H9 (cell line): ENCODE measurements at regions not wholly inside any gene's neighbourhood (a gene's known extent, or its start where the extent isn't known, plus 50 kb on each side); places are given as distances from the start of the nearest gene placed in this dataset.

Experiments
- DNase-seq: peaks from one replicate; pipeline ENCODE4 v3.0.0-alpha.2; 2017
- H2AFZ ChIP-seq: one replicate; pipeline ENCODE4 v1.6.1; 2013; ENCODE audit warnings: mild to moderate bottlenecking, low read length, control low read depth, moderate library complexity
- H2AK5ac ChIP-seq: 2 replicates; pipeline ENCODE4 v1.6.1; 2013; ENCODE audit warnings: low read length, control low read depth, mixed read lengths; ENCODE audit not compliant: insufficient read length
- H2BK120ac ChIP-seq: one replicate; pipeline ENCODE4 v1.6.1; 2013; ENCODE audit warnings: low read depth, mild to moderate bottlenecking, low read length, control low read depth, inconsistent platforms; ENCODE audit not compliant: poor library complexity, severe bottlenecking
- H2BK12ac ChIP-seq: 2 replicates; pipeline ENCODE4 v1.6.1; 2013; ENCODE audit warnings: low read length, control low read depth, mixed read lengths, low read depth; ENCODE audit not compliant: insufficient read length
- H2BK15ac ChIP-seq: 2 replicates; pipeline ENCODE4 v1.6.1; 2013; ENCODE audit warnings: low read depth, low read length, control low read depth
- H2BK20ac ChIP-seq: one replicate; pipeline ENCODE4 v1.6.1; 2013; ENCODE audit warnings: low read depth, mild to moderate bottlenecking, low read length, control low read depth, inconsistent platforms; ENCODE audit not compliant: poor library complexity, severe bottlenecking
- H2BK5ac ChIP-seq: 2 replicates; pipeline ENCODE4 v1.6.1; 2013; ENCODE audit warnings: low read length, control low read depth, mixed read lengths; ENCODE audit not compliant: insufficient read length
- H3K14ac ChIP-seq: 2 replicates; pipeline ENCODE4 v1.6.1; 2013; ENCODE audit warnings: low read length, control low read depth; ENCODE audit not compliant: insufficient read depth
- H3K18ac ChIP-seq: 2 replicates; pipeline ENCODE4 v1.6.1; 2013; ENCODE audit warnings: low read depth, mild to moderate bottlenecking, mixed read lengths, low read length, control low read depth; ENCODE audit not compliant: insufficient read length
- H3K23ac ChIP-seq: 2 replicates; pipeline ENCODE4 v1.6.1; 2013; ENCODE audit warnings: low read length, control low read depth, mixed read lengths, low read depth; ENCODE audit not compliant: insufficient read length
- H3K23me2 ChIP-seq: 2 replicates; pipeline ENCODE4 v1.6.1; 2013; ENCODE audit warnings: low read depth, mild to moderate bottlenecking, mixed read lengths, low read length, control low read depth; ENCODE audit not compliant: insufficient read length, poor library complexity, severe bottlenecking
- H3K27ac ChIP-seq: 2 replicates; pipeline ENCODE4 v1.5.1; 2013; ENCODE audit warnings: low read length, control low read depth, mixed read lengths, low read depth; ENCODE audit not compliant: insufficient read length
- H3K27me3 ChIP-seq: 2 replicates; pipeline ENCODE4 v1.6.1; 2013; ENCODE audit warnings: low read length, control low read depth, inconsistent platforms; ENCODE audit not compliant: insufficient read depth
- H3K4ac ChIP-seq: 2 replicates; pipeline ENCODE4 v1.6.1; 2013; ENCODE audit warnings: low read depth, mild to moderate bottlenecking, control low read depth, inconsistent platforms, low read length, moderate library complexity
- H3K4me1 ChIP-seq: 2 replicates; pipeline ENCODE4 v1.6.1; 2013; ENCODE audit warnings: low read length, control low read depth, inconsistent platforms; ENCODE audit not compliant: insufficient read depth
- H3K4me2 ChIP-seq: 2 replicates; pipeline ENCODE4 v1.6.1; 2013; ENCODE audit warnings: low read length, control low read depth, mixed read lengths; ENCODE audit not compliant: insufficient read length, insufficient read depth
- H3K56ac ChIP-seq: 2 replicates; pipeline ENCODE4 v1.6.1; 2013; ENCODE audit warnings: low read depth, mild to moderate bottlenecking, mixed read lengths, low read length, control low read depth; ENCODE audit not compliant: insufficient read length
- H3K79me1 ChIP-seq: 2 replicates; pipeline ENCODE4 v1.6.1; 2013; ENCODE audit warnings: low read depth, mild to moderate bottlenecking, moderate library complexity, low read length, control low read depth, inconsistent platforms; ENCODE audit not compliant: insufficient read depth, poor library complexity, severe bottlenecking
- H3K79me2 ChIP-seq: 2 replicates; pipeline ENCODE4 v1.6.1; 2013; ENCODE audit warnings: low read length, control low read depth, inconsistent platforms; ENCODE audit not compliant: insufficient read depth
- H3K9ac ChIP-seq: 2 replicates; pipeline ENCODE4 v1.6.1; 2013; ENCODE audit warnings: low read length, control low read depth, mixed read lengths; ENCODE audit not compliant: insufficient read length; ENCODE audit errors: extremely low read depth
- H3K9me3 ChIP-seq: one replicate; pipeline ENCODE4 v1.6.1; 2013; ENCODE audit warnings: low read depth, low read length, inconsistent platforms; ENCODE audit not compliant: control insufficient read depth
- H3T11ph ChIP-seq: one replicate; pipeline ENCODE4 v1.6.1; 2013; ENCODE audit warnings: mild to moderate bottlenecking, low read length, control low read depth, inconsistent platforms
- H4K20me1 ChIP-seq: one replicate; pipeline ENCODE4 v1.6.1; 2013; ENCODE audit not compliant: control insufficient read depth, insufficient read length, insufficient read depth
- H4K5ac ChIP-seq: 2 replicates; pipeline ENCODE4 v1.6.1; 2013; ENCODE audit warnings: low read depth, mild to moderate bottlenecking, mixed read lengths, low read length, control low read depth; ENCODE audit not compliant: insufficient read length
- H4K8ac ChIP-seq: replicated peaks from 2 replicates; pipeline ENCODE4 v1.6.1; 2013; ENCODE audit warnings: low read length, control low read depth, mixed read lengths, low read depth; ENCODE audit not compliant: insufficient read length
- H4K91ac ChIP-seq: 2 replicates; pipeline ENCODE4 v1.6.1; 2013; ENCODE audit warnings: low read depth, mild to moderate bottlenecking, moderate library complexity, mixed read lengths, low read length, control low read depth; ENCODE audit not compliant: insufficient read length
- H3K27ac Mint-ChIP-seq, 3 experiments: 2 replicates in 2 of 3; 3 replicates in 1 of 3; pipeline ENCODE4 v1.8.0; 2020 to 2021; ENCODE audit warnings: mixed read lengths in 3 of 3, mild to moderate bottlenecking in 1 of 3, moderate library complexity in 1 of 3
- H3K27me3 Mint-ChIP-seq: 2 replicates; pipeline ENCODE4 v1.8.0; 2021; ENCODE audit warnings: low read depth, mild to moderate bottlenecking, moderate library complexity, mixed read lengths
- H3K36me3 Mint-ChIP-seq, 3 experiments: 2 replicates in 2 of 3; 3 replicates in 1 of 3; pipeline ENCODE4 v1.8.0; 2020 to 2021; ENCODE audit warnings: low read depth in 3 of 3, mixed read lengths in 3 of 3; ENCODE audit not compliant: insufficient read depth in 1 of 3
- H3K4me1 Mint-ChIP-seq, 2 experiments: 2 replicates each; pipeline ENCODE4 v1.8.0; 2020; ENCODE audit warnings: mixed read lengths in 2 of 2
- H3K4me3 Mint-ChIP-seq, 2 experiments: 2 replicates in 1 of 2; 3 replicates in 1 of 2; pipeline ENCODE4 v1.8.0; 2020 to 2021; ENCODE audit warnings: mild to moderate bottlenecking in 2 of 2, mixed read lengths in 2 of 2, moderate library complexity in 1 of 2
- H3K9me3 Mint-ChIP-seq, 2 experiments: 2 replicates in 1 of 2; 3 replicates in 1 of 2; pipeline ENCODE4 v1.8.0; 2020; ENCODE audit warnings: mild to moderate bottlenecking in 2 of 2, mixed read lengths in 2 of 2, moderate library complexity in 1 of 2
- WGBS: extraction: QIAGEN DNeasy Blood & Tissue Kit; methylation state at CpG from one replicate; pipeline ENCODE4 v1.1.7; 2013; ENCODE audit warnings: missing lambda C conversion rate, low lambda C conversion rate, mixed read lengths; ENCODE audit not compliant: insufficient read length; ENCODE audit errors: extremely low coverage; 5-methylcytosine and 5-hydroxymethylcytosine counted together
- TF ChIP-seq, protein P1 (sequence below): fragments of 200-600 bp; sonication (generic); conservative IDR thresholded peaks from 3 replicates; pipeline ENCODE4 v1.8.0; 2021; ENCODE audit warnings: antibody characterized with exemption, mild to moderate bottlenecking

DNA sequence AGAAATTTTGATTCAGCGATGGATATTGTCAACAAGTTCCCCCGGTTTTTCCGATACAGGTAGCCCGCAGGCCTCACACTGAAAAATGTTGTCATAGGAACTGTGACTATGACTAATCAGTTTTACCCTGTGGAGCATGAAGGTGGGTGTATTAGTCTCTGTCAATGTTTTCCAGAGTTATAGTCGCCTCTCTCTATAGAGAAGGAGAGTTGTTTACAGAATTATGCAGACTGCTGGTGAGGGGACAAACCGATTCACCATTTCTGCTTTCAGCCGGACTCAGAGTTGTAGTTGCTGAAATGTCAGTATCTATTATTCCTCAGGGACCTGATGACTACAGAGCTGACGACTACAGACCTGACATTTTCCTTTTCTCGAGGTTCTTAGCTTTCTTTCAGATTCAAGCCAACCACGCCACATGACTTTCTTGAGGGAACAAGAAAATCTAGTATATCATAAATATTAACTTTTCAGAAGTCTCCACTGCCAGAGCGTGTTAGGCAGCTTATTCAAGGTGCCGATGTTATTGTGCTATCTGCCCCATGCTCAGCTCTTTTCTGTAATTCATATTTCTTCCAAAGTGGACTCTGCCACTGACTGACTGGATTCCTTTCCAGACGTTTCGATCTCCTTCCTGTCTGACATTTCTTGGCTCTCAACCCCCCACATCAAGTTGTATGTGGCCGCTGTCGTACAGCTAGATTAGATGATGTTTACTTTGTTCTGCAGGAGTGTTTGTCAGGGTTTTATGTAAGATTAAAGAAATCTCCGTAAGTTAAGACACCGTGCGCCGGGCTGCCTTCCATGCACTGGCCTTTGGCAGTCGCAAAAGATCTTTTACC is 178.1 kb downstream of the FGF1 start:
- Histone ChIP-seq H3K9ac (no peak overlapping the region), H3K23me2 (no peaks in the 10 kb centered on the region), H2BK12ac (no peak overlapping the region), H2BK5ac (no peak overlapping the region), H3K27me3 (no peaks in the 10 kb centered on the region), H3K56ac (no peak overlapping the region), H3K4me2 (no peak overlapping the region), H4K91ac (no peak overlapping the region), H2AFZ (no peak overlapping the region), H3T11ph (no peak overlapping the region), H2BK20ac (no peak overlapping the region), H2BK120ac (no peak overlapping the region), H3K18ac (no peak overlapping the region), H3K14ac (no peak overlapping the region), H2BK15ac (no peak overlapping the region), H3K27ac (no peak overlapping the region), H4K5ac (no peak overlapping the region), H4K20me1 (no peaks in the 10 kb centered on the region), H3K4ac (no peak overlapping the region), H3K79me2 (no peaks in the 10 kb centered on the region), H3K23ac (no peak overlapping the region), H2AK5ac (no peak overlapping the region), H3K79me1 (no peaks in the 10 kb centered on the region), H4K8ac (no peak overlapping the region), H3K4me1 (no peaks in the 10 kb centered on the region; the same call in 1 of the 2 replicates), H3K9me3 (no peaks in the 10 kb centered on the region)
- 0 out of 7 replicates have a peak, but pooled peaks cover 0 to 1% (median 0%) of the 10 kb centered on the region in 3 experiments for H3K36me3 Mint-ChIP-seq
- TF ChIP-seq, protein P1, sequence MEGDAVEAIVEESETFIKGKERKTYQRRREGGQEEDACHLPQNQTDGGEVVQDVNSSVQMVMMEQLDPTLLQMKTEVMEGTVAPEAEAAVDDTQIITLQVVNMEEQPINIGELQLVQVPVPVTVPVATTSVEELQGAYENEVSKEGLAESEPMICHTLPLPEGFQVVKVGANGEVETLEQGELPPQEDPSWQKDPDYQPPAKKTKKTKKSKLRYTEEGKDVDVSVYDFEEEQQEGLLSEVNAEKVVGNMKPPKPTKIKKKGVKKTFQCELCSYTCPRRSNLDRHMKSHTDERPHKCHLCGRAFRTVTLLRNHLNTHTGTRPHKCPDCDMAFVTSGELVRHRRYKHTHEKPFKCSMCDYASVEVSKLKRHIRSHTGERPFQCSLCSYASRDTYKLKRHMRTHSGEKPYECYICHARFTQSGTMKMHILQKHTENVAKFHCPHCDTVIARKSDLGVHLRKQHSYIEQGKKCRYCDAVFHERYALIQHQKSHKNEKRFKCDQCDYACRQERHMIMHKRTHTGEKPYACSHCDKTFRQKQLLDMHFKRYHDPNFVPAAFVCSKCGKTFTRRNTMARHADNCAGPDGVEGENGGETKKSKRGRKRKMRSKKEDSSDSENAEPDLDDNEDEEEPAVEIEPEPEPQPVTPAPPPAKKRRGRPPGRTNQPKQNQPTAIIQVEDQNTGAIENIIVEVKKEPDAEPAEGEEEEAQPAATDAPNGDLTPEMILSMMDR = no peak
- no peak for DNase-seq
- no peaks in the 10 kb centered on the region for H3K9me3 Mint-ChIP-seq
- no CpG with 5 or more reads among the region's 21 CpGs for WGBS
- no peaks in the 10 kb centered on the region; the same call in 1 of the 2 replicates for H3K27me3 Mint-ChIP-seq
- no peak overlapping the region for H3K27ac Mint-ChIP-seq
- H3K4me1 Mint-ChIP-seq = peaks cover 13 to 17% of the 10 kb centered on the region in 2 experiments
- no peak overlapping the region for H3K4me3 Mint-ChIP-seq
